ENCODE measurements at regions not wholly inside any gene's neighbourhood (a gene's known extent, or its start where the extent isn't known, plus 50 kb on each side); places are given as distances from the start of the nearest gene placed in this dataset.

DNA sequence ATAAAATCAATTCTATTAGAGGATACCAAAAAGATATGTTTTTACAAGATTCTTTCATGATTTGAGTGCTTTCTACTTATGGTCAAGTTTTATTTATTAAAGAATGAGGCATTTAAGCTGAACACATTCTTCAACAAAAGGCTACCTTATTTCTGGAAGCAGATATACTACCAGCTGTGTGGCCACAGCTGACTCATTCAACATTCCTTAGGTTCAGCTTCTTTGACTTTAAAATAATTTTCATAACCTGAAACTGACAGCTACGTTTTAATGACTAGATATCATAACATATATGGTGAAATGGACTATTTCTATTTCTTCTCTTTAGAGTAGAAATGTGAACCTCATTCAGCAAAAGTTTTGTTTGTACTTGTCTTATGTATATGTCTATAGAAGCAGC is 414.2 kb upstream of the SEMA3C start:
- no peak for TF ChIP-seq POLR2A (IDR thresholded peaks at IDR 0.05; ENCODE audit: extremely low read depth, insufficient read length)
- TF ChIP-seq MYC (IDR thresholded peaks at IDR 0.05; ENCODE audit: low read depth, low read length) = no peak
- TF ChIP-seq, protein P1, sequence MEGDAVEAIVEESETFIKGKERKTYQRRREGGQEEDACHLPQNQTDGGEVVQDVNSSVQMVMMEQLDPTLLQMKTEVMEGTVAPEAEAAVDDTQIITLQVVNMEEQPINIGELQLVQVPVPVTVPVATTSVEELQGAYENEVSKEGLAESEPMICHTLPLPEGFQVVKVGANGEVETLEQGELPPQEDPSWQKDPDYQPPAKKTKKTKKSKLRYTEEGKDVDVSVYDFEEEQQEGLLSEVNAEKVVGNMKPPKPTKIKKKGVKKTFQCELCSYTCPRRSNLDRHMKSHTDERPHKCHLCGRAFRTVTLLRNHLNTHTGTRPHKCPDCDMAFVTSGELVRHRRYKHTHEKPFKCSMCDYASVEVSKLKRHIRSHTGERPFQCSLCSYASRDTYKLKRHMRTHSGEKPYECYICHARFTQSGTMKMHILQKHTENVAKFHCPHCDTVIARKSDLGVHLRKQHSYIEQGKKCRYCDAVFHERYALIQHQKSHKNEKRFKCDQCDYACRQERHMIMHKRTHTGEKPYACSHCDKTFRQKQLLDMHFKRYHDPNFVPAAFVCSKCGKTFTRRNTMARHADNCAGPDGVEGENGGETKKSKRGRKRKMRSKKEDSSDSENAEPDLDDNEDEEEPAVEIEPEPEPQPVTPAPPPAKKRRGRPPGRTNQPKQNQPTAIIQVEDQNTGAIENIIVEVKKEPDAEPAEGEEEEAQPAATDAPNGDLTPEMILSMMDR (IDR thresholded peaks at IDR 0.05; ENCODE audit: low read depth, low read length) = no peak
